GM18519 (cell line): ENCODE measurements at regions not wholly inside any gene's neighbourhood (a gene's known extent, or its start where the extent isn't known, plus 50 kb on each side); places are given as distances from the start of the nearest gene placed in this dataset.

Experiments
- ATAC-seq: cut with Tn5 transposase; IDR thresholded peaks from one replicate; pipeline ENCODE4 v1.9.1; 2021; ENCODE audit warnings: mild to moderate bottlenecking, moderate library complexity; ENCODE audit not compliant: unreplicated experiment, low FRiP score

DNA sequence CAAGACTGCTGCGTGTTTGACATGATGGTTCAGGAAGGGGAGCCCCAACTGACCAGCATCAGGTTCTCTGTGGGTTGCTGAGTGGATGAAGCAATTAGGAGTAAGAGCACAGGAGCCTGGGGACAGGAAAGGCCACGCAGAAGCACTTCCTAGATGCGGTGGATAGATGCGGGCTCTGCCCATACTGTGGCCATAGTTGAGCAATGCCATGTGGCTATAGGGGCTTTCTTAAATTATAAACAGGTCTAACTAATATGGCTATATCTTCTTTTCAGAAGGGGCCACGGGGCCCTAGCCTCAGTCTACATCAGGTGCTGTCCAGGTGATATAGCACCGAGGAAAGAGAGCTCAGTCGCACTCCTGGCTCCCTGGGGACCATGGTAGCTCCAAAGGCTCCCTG lies 198.6 kb downstream of the GADD45G start:
- no peak for ATAC-seq

DNA sequence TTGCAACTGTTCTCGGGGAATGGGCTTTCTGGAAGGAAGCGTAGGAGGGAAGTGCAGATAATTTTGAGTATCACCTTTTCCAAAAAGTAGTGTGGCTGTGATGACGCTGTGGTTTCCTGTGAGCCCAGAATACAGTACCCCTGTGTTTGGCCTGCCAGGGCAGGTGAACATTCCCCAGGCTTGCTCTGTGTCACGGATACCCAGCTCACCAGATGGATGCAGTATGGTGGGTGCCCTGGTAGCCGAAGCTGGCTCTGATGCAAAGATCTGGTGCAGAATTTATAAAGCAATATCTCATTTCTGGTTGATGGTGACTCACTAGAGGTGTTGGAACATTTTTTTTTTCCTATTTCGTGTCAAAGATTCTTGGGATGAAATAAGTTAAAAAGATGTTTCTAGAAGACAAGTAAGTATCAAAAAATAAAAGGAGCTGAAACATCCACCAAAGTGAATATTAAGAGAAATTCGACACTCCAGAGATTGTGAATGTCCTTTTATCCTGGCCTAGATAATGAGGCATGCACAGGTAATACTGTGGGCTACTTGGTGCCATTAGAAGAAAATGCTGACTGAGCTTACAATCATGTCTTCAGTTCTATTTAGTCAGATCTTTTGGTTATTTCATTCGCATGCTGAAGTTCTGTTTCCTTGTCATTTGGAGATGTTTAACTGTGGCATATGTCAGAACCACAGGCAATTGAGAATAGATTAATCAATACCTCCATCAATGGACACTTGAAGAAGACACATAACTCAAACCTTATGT lies 200.1 kb downstream of the GADD45G start:
- ATAC-seq, result no peak

DNA sequence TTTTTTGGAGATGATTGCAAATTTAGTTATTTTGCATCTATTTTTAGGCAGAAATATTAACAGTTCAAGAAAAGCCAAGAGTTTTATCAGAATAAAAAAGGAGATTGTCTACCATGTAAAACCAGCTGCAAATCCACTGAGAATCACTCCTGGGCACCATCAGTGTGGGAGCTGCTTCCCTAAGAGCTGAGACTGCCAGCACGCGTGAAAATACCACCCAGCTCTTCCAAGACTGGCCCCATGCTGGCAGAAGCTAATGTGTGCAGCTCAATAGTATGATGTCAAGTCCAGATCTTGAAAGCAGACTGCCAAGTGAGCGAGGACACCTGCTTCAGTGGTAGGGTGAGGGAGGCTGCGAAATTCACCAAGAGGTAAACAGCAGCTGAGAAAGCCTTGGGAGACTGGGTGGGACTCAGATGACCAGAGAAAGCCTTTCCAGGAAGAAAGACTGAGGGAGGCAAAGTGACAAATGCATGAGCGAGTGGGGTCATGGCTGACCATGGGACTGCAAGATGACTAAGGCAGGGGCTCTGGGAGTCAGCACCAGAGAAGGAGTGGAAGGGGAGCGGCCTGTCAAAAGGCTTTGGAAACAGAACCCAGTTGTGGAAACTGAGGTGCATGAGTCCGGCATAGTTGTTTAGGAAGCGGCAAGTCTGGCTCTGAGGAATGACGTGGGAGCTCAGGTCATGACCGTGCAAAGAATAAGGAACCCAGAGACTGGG lies 200.9 kb downstream of the GADD45G start:
- no peak for ATAC-seq

DNA sequence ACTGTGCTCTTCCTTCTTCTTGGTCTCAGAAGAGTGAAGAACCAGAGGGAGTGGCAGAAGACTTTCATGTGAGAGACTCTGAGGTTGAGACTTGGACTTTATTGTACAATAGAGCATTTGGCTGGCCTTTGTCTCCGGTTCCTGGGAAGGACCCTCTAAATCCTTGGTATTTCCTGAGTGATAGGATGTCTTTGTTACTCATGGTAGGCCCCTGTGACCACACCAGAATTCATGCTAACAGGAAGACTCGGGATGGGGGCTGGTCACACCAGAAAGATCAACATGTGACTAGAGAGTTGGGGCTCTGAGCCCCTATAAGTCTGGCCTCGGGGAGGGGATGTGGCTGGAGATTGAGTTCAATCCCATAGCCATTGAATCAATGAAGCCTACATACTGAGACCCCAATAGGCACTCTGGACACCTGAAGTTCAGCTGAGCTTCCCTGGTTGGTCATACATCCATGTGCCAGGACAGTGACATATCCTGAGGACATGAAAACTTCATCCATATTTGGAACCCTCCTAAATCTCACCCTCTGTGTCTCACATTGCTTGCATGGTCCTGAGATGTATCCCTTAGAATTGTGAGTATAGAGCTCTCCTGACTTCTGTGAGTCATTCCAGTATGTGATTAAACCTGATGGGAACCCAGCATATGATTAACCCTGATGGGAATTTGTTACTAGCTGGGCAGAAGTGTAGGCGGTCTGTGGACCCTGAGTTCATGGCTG lies 201.7 kb downstream of the GADD45G start:
- ATAC-seq, result no peak

DNA sequence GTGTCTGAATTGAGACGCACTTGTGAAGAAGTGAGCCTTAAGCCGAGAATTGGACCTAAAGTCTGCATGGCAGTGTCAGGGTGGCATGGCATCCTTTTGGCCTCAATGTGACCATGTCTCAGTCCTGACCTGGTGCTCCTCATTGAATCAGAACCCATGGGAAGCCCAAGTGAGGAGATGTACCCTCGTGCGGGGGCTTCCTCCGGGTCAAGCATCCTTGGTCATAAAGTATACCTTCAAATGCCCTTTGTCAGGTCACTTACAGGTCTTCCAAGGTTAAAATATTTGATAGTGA lies 202.2 kb downstream of the GADD45G start:
- ATAC-seq, result no peak

DNA sequence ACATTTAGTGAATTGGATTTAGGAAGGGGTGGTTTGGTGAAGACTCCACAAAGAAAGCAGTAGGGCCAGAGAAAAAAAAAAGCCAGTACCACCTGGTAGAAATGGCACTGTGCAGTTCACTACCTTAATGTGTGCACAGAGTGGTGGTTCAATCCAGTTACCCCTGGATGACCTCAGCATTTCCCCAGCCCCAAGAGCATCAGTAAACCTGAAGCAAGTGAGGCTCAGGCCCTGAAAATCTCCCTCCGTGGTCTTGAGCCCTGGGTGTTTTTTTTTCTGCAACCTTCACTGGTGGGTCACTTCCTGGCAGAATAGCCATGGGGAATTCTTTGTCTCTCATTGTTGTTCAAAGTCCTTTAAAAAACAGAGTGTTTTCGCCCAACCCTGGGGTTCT lies 202.9 kb downstream of the GADD45G start:
- ATAC-seq, result no peak

DNA sequence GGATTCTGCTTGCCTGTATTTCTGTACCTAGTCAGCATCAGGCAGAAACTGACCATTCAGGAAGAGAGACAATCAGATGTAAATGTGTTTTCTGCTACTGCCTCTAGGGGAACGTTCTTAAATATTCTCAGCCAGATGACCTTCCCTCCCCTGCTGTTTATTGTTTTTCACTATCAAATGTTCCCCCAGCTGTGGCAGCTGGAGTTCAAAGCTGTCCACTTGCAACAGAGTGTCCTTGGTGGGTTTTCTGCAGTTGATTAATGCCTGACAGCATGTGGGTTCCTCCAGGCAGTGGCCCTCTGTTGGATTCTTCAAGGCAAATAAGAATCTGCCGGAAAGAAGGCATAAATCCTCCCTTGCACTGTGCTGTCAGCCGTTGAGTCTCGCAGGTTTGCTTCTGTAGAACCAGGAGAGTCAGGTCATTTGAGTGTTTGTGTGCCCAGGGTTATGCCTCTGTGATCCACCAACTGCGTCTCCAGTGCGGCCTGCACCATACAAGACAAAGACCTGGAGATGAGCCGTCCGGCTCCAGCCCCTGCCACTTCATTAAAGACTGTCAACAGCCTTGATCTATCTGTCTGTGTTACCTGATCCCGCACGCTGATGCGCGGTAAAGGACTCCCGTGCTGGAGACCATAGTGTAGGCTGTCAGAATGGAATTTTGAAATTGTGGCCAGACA lies 203.4 kb downstream of the GADD45G start:
- ATAC-seq, result no peak

DNA sequence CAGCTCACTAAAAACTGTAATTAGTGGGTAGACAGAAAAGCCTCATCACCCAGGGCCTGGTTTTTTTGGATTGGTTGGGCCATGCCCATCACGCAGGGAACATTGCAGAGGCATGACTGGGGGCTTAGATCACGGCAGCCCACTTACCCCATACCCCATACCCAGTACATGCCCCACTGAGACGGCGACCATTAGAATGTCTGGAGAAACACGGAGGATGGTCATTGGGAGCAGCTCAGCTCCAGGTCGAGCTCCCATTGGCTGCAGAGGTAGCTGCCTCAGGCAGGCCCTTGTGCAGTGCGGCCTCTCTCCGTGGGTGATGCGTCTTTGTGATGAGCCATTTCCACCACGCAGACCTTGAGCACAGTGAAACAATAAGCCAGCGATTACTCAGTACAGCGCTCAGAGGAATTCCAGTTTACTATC lies 204.0 kb downstream of the GADD45G start:
- no peak for ATAC-seq

DNA sequence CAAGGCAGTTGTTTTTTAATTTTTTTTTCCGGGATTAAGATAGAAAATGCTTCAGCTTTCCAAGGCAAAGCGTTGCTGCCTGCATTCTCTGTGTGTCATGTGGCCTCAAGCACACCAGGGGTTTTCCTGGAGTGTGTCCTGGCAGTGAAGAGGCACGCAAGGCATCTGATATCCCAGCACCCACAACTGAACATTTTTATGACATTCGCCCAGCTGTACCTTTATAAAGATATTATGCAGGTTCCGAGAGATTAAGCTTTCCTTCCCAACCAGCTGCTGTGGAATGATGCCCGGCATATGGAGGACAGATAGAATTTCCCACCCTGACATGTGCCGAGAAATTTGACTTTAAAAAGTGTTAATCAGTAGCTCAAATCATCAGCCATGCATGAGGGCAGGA lies 205.6 kb downstream of the GADD45G start:
- no peak for ATAC-seq

DNA sequence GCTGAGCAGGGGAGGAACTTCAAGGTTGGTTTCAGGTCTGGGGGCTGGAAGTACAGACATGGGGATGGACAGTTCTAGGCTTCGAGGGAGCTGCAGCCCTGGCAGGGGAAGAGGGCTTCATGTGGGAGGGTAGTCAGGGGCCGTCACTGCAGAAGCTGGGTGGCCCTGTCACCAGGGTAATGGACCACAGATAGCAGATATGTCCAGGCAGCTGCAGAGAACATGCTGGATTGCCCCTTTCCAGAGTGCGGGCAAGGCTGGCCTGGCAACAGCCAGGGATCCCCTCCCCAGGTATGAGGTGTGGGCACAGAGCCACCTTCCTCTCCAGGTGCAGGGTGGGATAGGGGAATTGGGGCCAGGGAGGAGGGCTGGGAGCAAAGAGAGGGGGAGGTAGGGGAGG lies 206.5 kb downstream of the GADD45G start:
- ATAC-seq, result no peak

DNA sequence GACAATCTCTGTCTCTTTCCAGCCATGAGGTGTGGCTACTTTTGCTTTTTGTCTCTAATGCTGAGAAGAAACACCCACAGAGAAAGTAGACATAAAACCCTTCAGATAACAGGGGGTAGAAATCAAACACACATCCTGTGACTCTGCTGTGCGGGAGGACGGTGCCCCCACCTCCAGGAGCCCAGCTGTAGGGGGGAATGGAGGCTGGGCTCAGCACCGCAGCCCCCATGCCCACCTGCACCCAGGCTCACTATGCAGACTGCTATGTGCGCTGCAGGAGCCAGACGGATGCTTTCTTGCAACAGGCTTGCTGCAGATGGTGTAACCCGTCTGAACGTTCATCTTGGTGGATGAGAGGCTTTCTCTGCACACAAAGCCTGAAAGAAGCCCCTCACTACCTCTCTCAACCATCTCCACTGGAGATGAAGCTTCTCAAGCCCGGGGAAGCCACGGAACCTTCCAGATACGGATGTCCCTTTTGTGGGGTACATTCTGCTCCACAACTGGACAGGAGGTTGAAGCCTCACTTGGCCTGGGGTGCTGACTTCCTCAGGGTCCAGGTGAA lies 207.2 kb downstream of the GADD45G start:
- ATAC-seq, result no peak

DNA sequence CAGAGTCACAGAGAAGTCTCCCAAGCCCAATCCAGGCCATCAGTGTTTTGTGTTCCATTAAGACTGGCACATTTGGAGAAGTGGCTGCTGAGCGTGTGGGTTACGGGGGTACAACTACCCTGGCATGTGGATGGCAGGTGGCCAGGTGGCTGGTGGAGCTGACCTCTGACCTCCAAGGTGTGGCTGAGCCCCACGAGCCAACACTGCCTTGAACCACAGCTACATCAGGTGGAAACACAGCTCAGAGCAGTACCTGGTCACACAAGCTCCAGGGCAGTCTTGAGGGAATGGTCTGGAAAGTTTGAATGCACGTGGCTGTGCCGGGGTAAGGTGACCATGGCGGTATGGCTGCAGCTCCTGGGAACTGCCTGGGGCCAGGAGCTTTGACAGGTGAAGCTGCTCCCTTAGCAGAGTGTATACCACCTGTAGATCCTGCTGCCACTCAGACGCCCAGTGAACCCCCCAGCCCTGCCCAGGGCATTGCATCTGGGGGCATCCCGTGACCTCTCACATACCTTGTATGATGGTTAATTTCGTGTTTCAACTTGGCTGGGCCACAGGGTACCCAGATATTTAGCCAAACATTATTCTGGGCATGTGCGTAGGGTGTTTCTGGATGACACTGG lies 207.9 kb downstream of the GADD45G start:
- no peak for ATAC-seq

DNA sequence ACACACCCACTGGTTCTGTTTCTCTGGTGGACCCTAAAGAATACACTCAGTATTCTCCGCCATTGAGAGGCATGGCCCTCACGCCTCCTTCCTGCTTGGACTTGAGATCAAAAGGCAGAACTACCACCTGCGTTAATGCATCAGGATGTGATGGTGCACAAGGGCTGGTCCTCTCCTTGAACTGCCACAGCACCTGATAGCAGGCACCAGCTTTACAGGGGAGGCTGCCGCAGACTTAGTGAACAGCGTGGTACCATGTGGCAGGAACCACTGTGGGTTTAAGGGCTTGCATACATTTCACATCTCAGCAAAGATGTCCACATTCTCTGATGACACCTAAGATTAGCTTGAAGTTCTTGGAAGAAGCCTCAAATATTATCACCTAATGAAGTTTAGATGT lies 208.7 kb downstream of the GADD45G start:
- ATAC-seq, result no peak

DNA sequence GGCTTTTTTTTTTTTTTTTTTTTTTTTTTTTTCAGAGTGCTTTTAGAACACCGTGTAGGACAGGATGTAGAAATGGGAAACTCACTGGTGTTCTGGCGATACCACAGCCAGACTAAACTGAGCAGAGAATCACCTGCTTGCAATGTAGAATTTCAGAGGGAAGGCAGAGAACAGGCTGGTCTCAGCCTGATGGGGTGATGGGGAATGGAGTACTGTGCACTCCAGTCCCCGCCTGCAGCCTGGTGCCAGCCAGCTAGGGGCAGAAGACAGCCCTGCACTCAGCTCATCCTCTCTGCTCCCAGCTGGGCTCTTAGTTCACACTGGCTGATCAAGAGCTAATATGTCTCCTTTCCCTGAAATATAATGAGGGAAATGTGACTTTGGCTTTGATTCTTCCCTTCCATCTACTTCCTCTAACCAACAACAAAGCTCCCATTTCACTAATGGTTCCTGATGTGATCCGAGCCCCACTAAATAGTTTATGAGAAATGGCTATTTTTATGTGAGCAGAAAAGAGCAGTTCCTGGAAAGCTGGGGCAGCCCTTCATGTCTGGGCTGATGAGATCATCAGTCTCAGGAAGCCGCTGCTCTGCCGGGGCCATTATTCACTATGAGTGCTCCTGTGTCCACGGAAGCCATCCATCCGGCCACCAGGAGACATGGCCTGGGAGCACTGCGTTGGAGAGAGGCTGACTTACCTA lies 209.7 kb downstream of the GADD45G start:
- no peak for ATAC-seq

DNA sequence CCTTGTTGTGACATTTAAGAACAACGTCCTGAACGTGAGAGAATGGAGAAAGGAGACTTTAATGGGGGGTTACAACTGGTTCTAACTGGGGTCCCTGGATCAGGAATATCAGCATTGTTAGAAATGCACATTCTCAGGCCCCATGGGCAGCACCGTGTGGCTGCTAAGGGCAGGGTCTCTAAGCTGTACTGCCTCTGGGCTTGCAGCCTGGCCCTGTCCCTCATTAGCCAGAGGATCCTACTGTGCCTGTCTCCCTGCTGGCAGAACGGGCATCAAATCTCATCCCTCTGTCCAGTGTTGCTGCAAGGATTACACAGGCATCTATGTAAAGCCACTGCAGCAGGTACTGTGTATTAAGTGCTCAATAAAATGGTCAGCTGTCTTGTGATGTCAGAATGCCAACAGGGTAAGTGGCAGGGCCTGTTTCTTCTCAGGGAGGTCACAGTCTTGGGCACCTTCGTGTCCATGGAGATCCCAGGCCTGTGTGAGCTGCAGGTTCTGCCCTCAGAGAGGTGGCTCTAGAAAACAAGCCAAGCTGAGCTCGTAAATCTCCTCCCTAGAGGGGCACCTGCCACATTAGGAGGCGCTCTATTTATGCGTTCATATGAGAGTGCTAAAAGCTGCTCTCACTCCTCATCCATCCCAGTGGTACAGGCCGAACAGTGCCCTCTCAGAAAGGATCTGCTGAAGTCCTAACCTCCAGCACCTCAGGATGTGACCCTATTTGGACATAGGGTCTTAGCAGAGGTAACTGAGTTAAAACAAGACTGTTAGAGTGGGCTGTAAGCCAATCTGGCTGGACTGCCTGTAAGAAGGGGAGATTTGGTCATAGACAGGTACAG lies 210.5 kb downstream of the GADD45G start:
- ATAC-seq, result peak; percentile 32

DNA sequence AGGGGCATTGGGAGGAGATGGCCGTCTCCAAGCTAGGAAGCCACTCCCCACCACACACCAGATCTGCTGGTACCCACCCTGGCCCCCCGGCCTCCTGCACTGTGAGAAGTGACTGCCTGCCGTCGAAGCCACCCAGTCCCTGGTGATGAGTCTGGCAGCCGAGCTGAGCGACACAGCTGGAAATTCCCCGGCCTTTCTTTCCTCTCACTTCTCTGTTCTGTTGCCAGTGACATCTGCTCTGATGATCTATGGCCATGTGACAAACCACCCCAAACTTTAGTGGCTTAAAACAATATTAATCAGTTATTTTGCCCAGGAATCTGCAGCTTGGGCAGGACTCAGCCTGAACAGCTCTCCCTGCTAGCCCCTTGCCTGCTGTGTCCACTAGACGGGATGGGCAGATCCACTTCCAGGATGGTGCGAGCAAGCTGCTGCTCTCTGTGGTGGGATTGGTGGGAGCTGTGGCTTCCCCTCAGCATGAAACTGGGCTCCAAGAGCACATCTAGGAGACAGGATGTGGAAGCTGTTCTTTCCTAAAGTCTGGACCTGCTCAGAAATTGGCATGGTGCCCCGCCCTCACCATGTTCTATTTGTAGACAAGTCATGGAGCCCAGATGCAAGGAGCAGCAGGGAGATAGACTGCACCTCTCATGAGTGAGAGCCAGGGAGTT lies 211.2 kb downstream of the GADD45G start:
- ATAC-seq, result peak; percentile 80

DNA sequence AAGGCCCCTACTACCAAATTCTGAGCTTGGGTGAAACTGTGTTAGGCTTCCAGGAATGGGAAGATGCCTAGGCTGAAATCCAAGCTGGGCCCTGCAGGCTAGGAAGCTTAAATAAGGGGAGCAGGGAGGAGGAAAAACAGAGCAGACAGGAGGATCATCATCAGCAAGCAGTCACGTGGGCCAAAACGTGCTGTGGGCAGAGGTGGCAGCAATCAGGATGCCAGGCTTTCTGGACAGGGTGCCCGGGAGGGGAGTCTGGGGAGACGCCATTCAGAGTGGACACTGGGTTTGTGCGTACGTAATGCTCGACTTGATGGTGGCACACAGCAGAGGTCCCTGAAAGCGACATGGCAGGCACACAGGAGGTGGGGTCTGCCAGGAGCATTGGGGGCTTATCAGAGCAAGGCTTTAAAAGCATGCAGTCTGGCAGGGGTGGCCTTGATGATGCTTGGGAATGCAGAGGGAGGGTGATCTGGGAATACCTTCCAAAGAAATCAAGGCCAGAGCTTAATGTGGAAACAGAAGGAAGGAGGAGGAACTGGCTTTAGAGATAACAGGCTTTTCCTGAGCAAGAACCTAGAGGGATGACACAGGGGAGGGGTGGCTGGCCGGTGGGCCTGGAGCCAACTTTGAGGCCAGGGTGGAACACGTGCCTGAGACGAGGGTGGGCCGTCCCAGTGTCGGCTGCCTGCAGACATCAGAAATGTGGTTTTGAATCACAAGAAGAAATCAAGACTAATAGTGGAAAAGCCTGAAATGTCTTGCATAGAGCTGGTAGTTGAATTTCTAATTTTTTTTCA lies 212.5 kb downstream of the GADD45G start:
- no peak for ATAC-seq

DNA sequence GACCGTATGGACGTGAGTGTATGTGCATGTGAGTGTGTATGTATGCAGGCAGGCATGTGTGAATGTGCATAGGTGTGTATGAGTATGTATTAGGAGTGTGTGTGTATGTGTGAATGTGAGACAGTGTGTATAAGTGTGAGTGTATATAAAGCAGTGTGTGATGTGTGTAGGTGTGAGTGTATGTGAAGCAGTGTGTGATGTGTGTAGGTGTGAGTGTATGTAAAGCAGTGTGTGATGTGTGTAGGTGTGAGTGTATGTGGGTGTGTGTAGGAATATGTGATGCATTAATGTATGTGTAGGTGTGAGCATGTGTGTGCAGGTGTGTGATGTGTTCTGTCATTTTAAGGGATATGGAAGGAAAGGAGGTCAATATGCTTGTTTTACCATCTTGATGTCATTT lies 215.5 kb downstream of the GADD45G start:
- no peak for ATAC-seq
